H1 (cell line): ENCODE measurements at regions not wholly inside any gene's neighbourhood (a gene's known extent, or its start where the extent isn't known, plus 50 kb on each side); places are given as distances from the start of the nearest gene placed in this dataset.

Experiments used
- CTCF ChIA-PET: fragments of 300-600 bp; sonication (Branson Sonifier 250); formaldehyde crosslinking; loops from one replicate; lab custom pipeline; 2021; ENCODE audit not compliant: partially characterized antibody; lab: Charles Lee
- POLR2A ChIA-PET: fragments of 300-600 bp; sonication (Branson Sonifier 250); formaldehyde crosslinking; loops from one replicate; lab custom pipeline; 2021; ENCODE audit warnings: inconsistent platforms; ENCODE audit not compliant: partially characterized antibody; lab: Charles Lee
- DNase-seq, 2 experiments: peaks; one replicate each; pipeline versions ENCODE4 v3.0.0 to v3.0.0-alpha.2; 2010 to 2022; ENCODE audit warnings: low spot score in 2 of 2, low read depth in 1 of 2, mixed read lengths in 1 of 2
- FAIRE-seq: peaks from 2 replicates; lab custom pipeline; 2011; peaks lifted over from hg19 to GRCh38; lab: Jason Lieb, UNC
- H2AFZ ChIP-seq: 2 replicates; pipeline ENCODE4 v1.8.1; 2012; ENCODE audit warnings: low read length, inconsistent platforms
- H2AK5ac ChIP-seq: 2 replicates; pipeline ENCODE4 v1.6.1; 2013; ENCODE audit warnings: low read depth, low read length
- H2BK120ac ChIP-seq: replicated peaks from 2 replicates; pipeline ENCODE3; 2013; ENCODE audit warnings: low read depth, low read length, inconsistent platforms
- H2BK12ac ChIP-seq: 2 replicates; pipeline ENCODE4 v1.6.1; 2013; ENCODE audit warnings: low read depth, low read length
- H2BK15ac ChIP-seq: 2 replicates; pipeline ENCODE4 v1.6.1; 2013; ENCODE audit warnings: low read length
- H2BK20ac ChIP-seq: 2 replicates; pipeline ENCODE4 v1.6.1; 2013; ENCODE audit warnings: low read length
- H2BK5ac ChIP-seq: 2 replicates; pipeline ENCODE4 v1.6.1; 2013; ENCODE audit warnings: low read depth, low read length
- H3K14ac ChIP-seq: 2 replicates; pipeline ENCODE4 v1.6.1; 2013; ENCODE audit warnings: inconsistent platforms; ENCODE audit not compliant: insufficient read length
- H3K18ac ChIP-seq: 2 replicates; pipeline ENCODE4 v1.6.1; 2013; ENCODE audit warnings: low read length; ENCODE audit errors: extremely low read depth
- H3K23ac ChIP-seq: 2 replicates; pipeline ENCODE4 v1.6.1; 2013; ENCODE audit warnings: inconsistent platforms; ENCODE audit not compliant: insufficient read length
- H3K23me2 ChIP-seq: 2 replicates; pipeline ENCODE4 v1.6.1; 2013; ENCODE audit warnings: low read depth, low read length
- H3K27ac ChIP-seq: 2 replicates; pipeline ENCODE4 v1.6.1; 2011; ENCODE audit warnings: low read depth, low read length, inconsistent platforms
- H3K27me3 ChIP-seq, 4 experiments: replicated peaks in 1 of 4; 1 replicate in 1 of 4; 2 replicates in 3 of 4; pipeline versions ENCODE4 v1.6.1 to v1.8.1; 2011 to 2013; ENCODE audit warnings: low read length in 3 of 4, mild to moderate bottlenecking in 3 of 4, inconsistent platforms in 2 of 4, mixed read lengths in 2 of 4, moderate library complexity in 1 of 4; ENCODE audit not compliant: control insufficient read depth in 3 of 4, insufficient read depth in 3 of 4; ENCODE audit errors: extremely low read depth in 1 of 4
- H3K36me3 ChIP-seq, 4 experiments: 2 replicates each; pipeline versions ENCODE4 v1.6.1 to v1.8.1; 2011 to 2013; ENCODE audit warnings: mild to moderate bottlenecking in 4 of 4, low read length in 3 of 4, moderate library complexity in 2 of 4, control low read depth in 1 of 4, inconsistent platforms in 1 of 4; ENCODE audit not compliant: insufficient read depth in 4 of 4, control insufficient read depth in 2 of 4
- H3K4ac ChIP-seq: replicated peaks from 2 replicates; pipeline ENCODE3; 2013; ENCODE audit warnings: low read length, low read depth, mixed read lengths, inconsistent platforms; ENCODE audit not compliant: insufficient read length
- H3K4me1 ChIP-seq, 4 experiments: replicated peaks in 1 of 4; 1 replicate in 1 of 4; 2 replicates in 3 of 4; pipeline versions ENCODE4 v1.6.1 to v1.8.1; 2011 to 2013; ENCODE audit warnings: low read length in 3 of 4, inconsistent platforms in 2 of 4, mixed read lengths in 1 of 4; ENCODE audit not compliant: insufficient read depth in 4 of 4, control insufficient read depth in 3 of 4
- H3K4me2 ChIP-seq, 2 experiments: 2 replicates each; pipeline versions ENCODE4 v1.6.1 to v1.8.1; 2011 to 2013; ENCODE audit warnings: low read depth in 2 of 2, low read length in 2 of 2, control low read depth in 1 of 2, inconsistent platforms in 1 of 2, mild to moderate bottlenecking in 1 of 2; ENCODE audit not compliant: insufficient read depth in 1 of 2
- H3K4me3 ChIP-seq, 4 experiments: fragments of 200-600, 300-600 bp in 1 of 4; sonication (generic), shearing (Covaris generic), sonication (Bioruptor Twin) in 1 of 4; 2 replicates each; pipeline versions ENCODE4 v1.5.1 to v1.8.1; 2011 to 2016; ENCODE audit warnings: low read length in 4 of 4, low read depth in 3 of 4, control low read depth in 2 of 4, inconsistent platforms in 2 of 4, mild to moderate bottlenecking in 2 of 4, mixed read lengths in 1 of 4, moderate library complexity in 1 of 4; ENCODE audit not compliant: insufficient read depth in 2 of 4; ENCODE audit errors: extremely low read depth in 1 of 4
- H3K56ac ChIP-seq: replicated peaks from 2 replicates; pipeline ENCODE3; 2013; ENCODE audit warnings: low read depth, mild to moderate bottlenecking, mixed read lengths, low read length, inconsistent platforms; ENCODE audit not compliant: insufficient read length
- H3K79me1 ChIP-seq: 2 replicates; pipeline ENCODE4 v1.6.1; 2013; ENCODE audit warnings: low read depth, low read length, control low read depth
- H3K79me2 ChIP-seq, 2 experiments: 2 replicates each; pipeline versions ENCODE4 v1.6.1 to v1.8.1; 2012 to 2013; ENCODE audit warnings: low read length in 2 of 2, mild to moderate bottlenecking in 2 of 2, inconsistent platforms in 1 of 2; ENCODE audit not compliant: insufficient read depth in 2 of 2, control insufficient read depth in 1 of 2
- H3K9ac ChIP-seq, 4 experiments: replicated peaks in 1 of 4; 1 replicate in 1 of 4; 2 replicates in 3 of 4; pipeline versions ENCODE4 v1.6.1 to v1.8.1; 2011 to 2013; ENCODE audit warnings: low read depth in 3 of 4, low read length in 3 of 4, control low read depth in 2 of 4, mild to moderate bottlenecking in 2 of 4, moderate library complexity in 2 of 4, inconsistent platforms in 1 of 4; ENCODE audit errors: extremely low read depth in 1 of 4
- H3K9me3 ChIP-seq, 2 experiments: 2 replicates each; pipeline versions ENCODE4 v1.6.1 to v1.8.1; 2012 to 2013; ENCODE audit warnings: mild to moderate bottlenecking in 2 of 2, moderate library complexity in 2 of 2, control low read depth in 1 of 2, inconsistent platforms in 1 of 2, low read depth in 1 of 2, low read length in 1 of 2, mixed read lengths in 1 of 2; ENCODE audit not compliant: insufficient read depth in 2 of 2
- H4K20me1 ChIP-seq, 2 experiments: replicated peaks in 1 of 2; 2 replicates each; pipeline versions ENCODE3 to v1.8.1; 2011 to 2013; ENCODE audit warnings: inconsistent platforms in 2 of 2, low read length in 2 of 2, mild to moderate bottlenecking in 1 of 2; ENCODE audit not compliant: insufficient read depth in 2 of 2, control insufficient read depth in 1 of 2
- H4K5ac ChIP-seq: 2 replicates; pipeline ENCODE4 v1.6.1; 2013; ENCODE audit warnings: low read length, low read depth, mixed read lengths, inconsistent platforms; ENCODE audit not compliant: insufficient read length
- H4K8ac ChIP-seq: 2 replicates; pipeline ENCODE4 v1.8.0; 2013; ENCODE audit warnings: mild to moderate bottlenecking, moderate library complexity, low read length, inconsistent platforms; ENCODE audit not compliant: insufficient read depth; ENCODE audit errors: extremely low read depth
- H4K91ac ChIP-seq: replicated peaks from 2 replicates; pipeline ENCODE3; 2013; ENCODE audit warnings: low read length, mixed read lengths, inconsistent platforms; ENCODE audit not compliant: insufficient read length
- CBX8 ChIP-seq: fragments of 300-800, 300-1000 bp; sonication (generic); IDR thresholded peaks from 2 replicates; pipeline ENCODE4 v1.7.1; 2016; ENCODE audit warnings: low read depth, low read length, borderline replicate concordance
- EZH2 ChIP-seq: fragments of 200-600 bp; sonication (generic); IDR thresholded peaks from 2 replicates; pipeline ENCODE4 v1.7.1; 2012; ENCODE audit warnings: low read depth, mild to moderate bottlenecking, moderate library complexity, low read length, inconsistent platforms; ENCODE audit not compliant: severe bottlenecking
- GABPA ChIP-seq: IDR thresholded peaks from 2 replicates; pipeline ENCODE4 v1.6.1; 2011; ENCODE audit warnings: mild to moderate bottlenecking, low read length, moderate library complexity, borderline replicate concordance; ENCODE audit not compliant: insufficient read depth
- NANOG ChIP-seq: IDR thresholded peaks from 2 replicates; pipeline ENCODE4 v1.6.1; 2011; ENCODE audit warnings: low read length, low read depth, mild to moderate bottlenecking, inconsistent platforms; ENCODE audit not compliant: insufficient read depth, poor library complexity, severe bottlenecking
- PHF8 ChIP-seq: fragments of 200-600 bp; sonication (generic); conservative IDR thresholded peaks from 2 replicates; pipeline ENCODE4 v1.7.1; 2012; ENCODE audit warnings: low read depth, mild to moderate bottlenecking, inconsistent platforms, low read length, moderate library complexity
- RBBP5 ChIP-seq: IDR thresholded peaks from 2 replicates; pipeline ENCODE4 v1.7.1; 2012; ENCODE audit warnings: low read depth, mild to moderate bottlenecking, inconsistent platforms, low read length, moderate library complexity, borderline replicate concordance
- RNF2 ChIP-seq: fragments of 200-900, 300-1000 bp; sonication (generic); IDR thresholded peaks from 2 replicates; pipeline ENCODE4 v1.7.1; 2016; ENCODE audit warnings: borderline replicate concordance, low read depth, mild to moderate bottlenecking, antibody characterized with exemption, low read length; ENCODE audit not compliant: poor library complexity, severe bottlenecking; ENCODE audit errors: missing control alignments
- SAP30 ChIP-seq: fragments of 300-600 bp; sonication (generic); IDR thresholded peaks from 2 replicates; pipeline ENCODE4 v1.7.1; 2012; ENCODE audit warnings: low read length, moderate library complexity, mild to moderate bottlenecking, inconsistent platforms; ENCODE audit not compliant: insufficient read depth, insufficient replicate concordance
- SIN3A ChIP-seq, 2 experiments: IDR thresholded peaks in 1 of 2; conservative IDR thresholded peaks in 1 of 2; 2 replicates each; pipeline ENCODE4 v1.6.1; 2011 to 2012; ENCODE audit warnings: low read length in 2 of 2, improper control_type of control experiment in 1 of 2, low read depth in 1 of 2, mild to moderate bottlenecking in 1 of 2
- SP1 ChIP-seq: IDR thresholded peaks from 2 replicates; pipeline ENCODE4 v1.6.1; 2011; ENCODE audit warnings: low read depth, low read length
- SP4 ChIP-seq: IDR thresholded peaks from 2 replicates; pipeline ENCODE4 v1.6.1; 2012; ENCODE audit warnings: low read length, inconsistent platforms
- USF2 ChIP-seq: IDR thresholded peaks from 2 replicates; pipeline ENCODE4 v1.6.1; 2011; ENCODE audit warnings: low read length, improper control_type of control experiment
- WGBS, 2 experiments: shearing (Covaris generic) in 1 of 2; methylation state at CpG; one replicate each; pipeline versions ENCODE4 v1.1.6 to v1.1.7; 2013 to 2015; ENCODE audit warnings: low lambda C conversion rate in 2 of 2, mixed read lengths in 2 of 2, inconsistent platforms in 1 of 2, low coverage in 1 of 2, missing lambda C conversion rate in 1 of 2; ENCODE audit not compliant: insufficient replicate concordance in 2 of 2, insufficient coverage in 1 of 2, insufficient read length in 1 of 2; ENCODE audit errors: extremely low coverage in 1 of 2, missing lambda C conversion rate in 1 of 2; 5-methylcytosine and 5-hydroxymethylcytosine counted together

GRCh38 chr12:4001841-4002240 lies 128.6 kb upstream of the PARP11 start:
- Histone ChIP-seq H3K4ac (no peak overlapping the region), H2AK5ac (no peak overlapping the region), H4K91ac (no peak overlapping the region), H2BK120ac (no peak overlapping the region), H3K18ac (no peak overlapping the region), H4K8ac (no peak overlapping the region), H2BK12ac (no peak overlapping the region), H3K56ac (no peak overlapping the region), H2BK20ac (no peak overlapping the region), H2BK5ac (no peak overlapping the region), H4K5ac (no peak overlapping the region), H3K23me2 (no peaks in the 10 kb centered on the region), H3K27me3 (peaks cover 0 to 3% (median under 1%) of the 10 kb centered on the region in 4 experiments; a peak in 1 of 7 replicates), H3K4me3 (no peak overlapping the region), H3K79me1 (no peaks in the 10 kb centered on the region), H4K20me1 (no peaks in the 10 kb centered on the region), H3K14ac (no peak overlapping the region), H2AFZ (no peak overlapping the region), H3K27ac (no peak overlapping the region), H3K36me3 (no peaks in the 10 kb centered on the region), H2BK15ac (no peak overlapping the region), H3K9me3 (peaks cover 5 to 8% of the 10 kb centered on the region in 2 experiments; a peak in 3 of 4 replicates), H3K9ac (no peak overlapping the region), H3K23ac (no peak overlapping the region), H3K4me1 (no peaks in the 10 kb centered on the region), H3K79me2 (no peaks in the 10 kb centered on the region), H3K4me2 (no peak overlapping the region)
- ChIA-PET CTCF (interaction anchor here (1.0 to 18.4 kb wide), 6 partner anchors 9 to 116 kb away, joined by 4 to 273 read pairs (median 8); no protein-coding TSS in a partner anchor), POLR2A (interaction anchor here (1.5 to 1.6 kb wide), 2 partner anchors 23 to 267 kb away, joined by 3 to 5 read pairs; no protein-coding TSS in a partner anchor)
- DNase-seq (no peak), FAIRE-seq (no peak)
- 75% methylated on average over 1 of the region's 3 CpGs; no CpG with 5 or more reads in 1 of the 2 experiments for WGBS, 2 experiments
- no peak for TF ChIP-seq GABPA
- no peak for TF ChIP-seq SP4
- TF ChIP-seq CBX8, result no peak
- no peak for TF ChIP-seq SAP30
- TF ChIP-seq USF2, result no peak
- no peak for TF ChIP-seq EZH2
- TF ChIP-seq SIN3A (conservative IDR thresholded peaks at IDR 0.05 in 1 of 2, IDR thresholded peaks at IDR 0.05 in 1 of 2; ENCODE audit: low read depth in 1 of 2, low read length in 2 of 2), result no peak
- TF ChIP-seq SP1, result no peak
- TF ChIP-seq PHF8, result no peak
- no peak for TF ChIP-seq RBBP5
- TF ChIP-seq NANOG, result no peak
- no peak for TF ChIP-seq RNF2
